HG02943 (cell line): ENCODE measurements at regions not wholly inside any gene's neighbourhood (a gene's known extent, or its start where the extent isn't known, plus 50 kb on each side); places are given as distances from the start of the nearest gene placed in this dataset.
"Not testable (repeated sequence)": the region's sequence is repeated elsewhere in the genome, so short reads cannot be mapped to it uniquely, and the experiment has no call there.

Experiments used
- ATAC-seq: cut with Tn5 transposase; IDR thresholded peaks from one replicate; pipeline ENCODE4 v1.9.1; 2021; ENCODE audit warnings: mild to moderate bottlenecking, low read depth, moderate library complexity; ENCODE audit not compliant: unreplicated experiment

DNA sequence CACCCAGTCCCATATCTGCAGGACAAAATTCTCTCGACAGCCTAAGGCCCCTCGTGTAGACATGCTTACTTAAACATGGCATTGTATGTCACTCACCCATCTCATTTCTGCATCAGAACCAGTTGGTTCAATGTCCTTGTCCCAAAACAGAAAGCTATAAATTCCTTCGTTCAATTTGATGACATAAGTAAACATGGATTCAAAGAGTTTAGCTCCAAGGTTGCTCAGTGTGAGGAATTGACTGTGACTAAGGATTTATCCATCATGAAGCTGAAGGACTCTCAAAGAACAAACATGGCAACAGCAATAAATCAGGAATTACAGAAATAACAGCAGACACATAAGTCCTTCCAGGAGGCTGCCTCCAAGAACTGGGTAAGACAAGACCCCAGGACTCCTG, 237.2 kb downstream of the TOMM20 start:
- no peak for ATAC-seq

DNA sequence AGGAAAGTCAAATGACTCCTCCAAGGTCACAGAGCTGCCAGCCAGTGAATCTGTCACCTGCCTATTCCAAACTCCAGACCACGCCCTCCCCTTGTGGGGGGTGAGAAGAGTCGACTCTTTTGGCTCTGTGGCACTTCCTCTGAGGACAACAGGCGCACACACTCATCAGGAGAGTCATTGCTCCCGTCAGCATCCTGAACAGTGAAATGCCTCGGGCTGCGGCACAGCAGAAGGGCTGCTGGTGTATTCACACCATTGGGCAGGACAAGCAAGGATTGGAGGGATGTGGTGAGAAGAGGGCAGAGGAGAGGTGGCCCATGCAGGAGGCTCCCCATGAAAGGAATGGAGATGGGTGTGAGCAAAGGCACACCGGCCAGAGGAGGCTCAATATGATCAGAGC, 239.0 kb downstream of the TOMM20 start:
- ATAC-seq = no peak

DNA sequence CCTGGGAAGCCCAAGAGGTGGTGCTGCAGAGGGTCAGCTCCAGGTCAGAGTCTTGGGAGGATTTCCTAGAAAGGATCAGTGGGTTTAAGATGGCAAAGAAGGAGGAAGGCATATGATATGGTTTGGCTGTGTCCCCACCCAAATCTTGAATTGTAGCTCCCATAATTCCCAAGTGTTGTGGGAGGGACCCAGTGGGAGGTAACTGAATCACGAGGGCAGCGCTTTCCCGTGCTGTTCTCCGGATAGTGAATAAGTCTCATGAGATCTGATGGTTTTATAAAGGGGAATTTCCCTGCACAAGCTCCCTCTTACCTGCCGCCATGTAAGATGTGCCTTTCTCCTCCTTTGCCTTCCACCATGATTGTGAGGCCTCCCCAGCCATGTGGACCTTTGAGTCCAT, 240.4 kb downstream of the TOMM20 start:
- not testable (repeated sequence) for ATAC-seq

DNA sequence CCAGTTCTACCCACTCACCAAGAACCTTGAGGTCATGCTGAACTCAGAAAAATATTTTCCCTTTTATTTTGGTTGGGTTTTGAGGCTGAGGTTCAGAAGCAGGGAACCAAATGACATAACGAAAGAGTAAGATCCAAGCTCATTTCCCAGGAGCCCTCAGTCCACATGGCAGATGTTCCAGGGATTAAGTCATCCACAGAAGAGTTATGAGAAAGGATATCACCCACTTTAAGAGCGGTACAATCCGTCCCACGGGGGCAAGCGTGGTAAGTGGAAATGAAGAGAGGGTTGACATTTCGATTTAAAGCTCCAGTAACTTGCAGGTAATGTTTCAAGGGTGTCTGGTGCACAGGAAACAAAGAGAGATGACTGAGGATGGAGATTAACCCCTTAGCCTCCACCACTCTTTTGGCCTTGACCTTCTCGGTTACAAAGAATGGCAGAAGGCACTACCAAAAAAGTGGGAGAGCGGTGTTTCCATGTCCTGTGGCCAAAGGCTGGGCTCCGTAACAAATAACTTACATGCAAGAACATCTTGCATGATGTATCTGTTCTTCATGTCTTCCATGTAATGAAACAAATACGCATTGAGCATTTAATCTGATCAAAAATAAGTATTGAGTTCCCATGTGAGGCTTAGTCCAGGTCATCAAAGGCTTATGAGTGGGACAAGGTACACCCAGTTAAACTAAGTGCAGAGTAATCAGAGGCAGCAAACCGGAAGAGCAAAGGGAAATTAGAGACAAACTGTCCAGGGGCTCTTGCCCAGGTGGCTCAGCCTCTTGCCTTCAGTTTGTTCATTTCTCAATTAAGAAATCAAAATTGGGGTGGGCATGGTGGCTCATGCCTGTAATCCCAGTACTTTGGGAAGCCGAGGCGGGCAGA, 241.4 kb downstream of the TOMM20 start:
- ATAC-seq = no peak

DNA sequence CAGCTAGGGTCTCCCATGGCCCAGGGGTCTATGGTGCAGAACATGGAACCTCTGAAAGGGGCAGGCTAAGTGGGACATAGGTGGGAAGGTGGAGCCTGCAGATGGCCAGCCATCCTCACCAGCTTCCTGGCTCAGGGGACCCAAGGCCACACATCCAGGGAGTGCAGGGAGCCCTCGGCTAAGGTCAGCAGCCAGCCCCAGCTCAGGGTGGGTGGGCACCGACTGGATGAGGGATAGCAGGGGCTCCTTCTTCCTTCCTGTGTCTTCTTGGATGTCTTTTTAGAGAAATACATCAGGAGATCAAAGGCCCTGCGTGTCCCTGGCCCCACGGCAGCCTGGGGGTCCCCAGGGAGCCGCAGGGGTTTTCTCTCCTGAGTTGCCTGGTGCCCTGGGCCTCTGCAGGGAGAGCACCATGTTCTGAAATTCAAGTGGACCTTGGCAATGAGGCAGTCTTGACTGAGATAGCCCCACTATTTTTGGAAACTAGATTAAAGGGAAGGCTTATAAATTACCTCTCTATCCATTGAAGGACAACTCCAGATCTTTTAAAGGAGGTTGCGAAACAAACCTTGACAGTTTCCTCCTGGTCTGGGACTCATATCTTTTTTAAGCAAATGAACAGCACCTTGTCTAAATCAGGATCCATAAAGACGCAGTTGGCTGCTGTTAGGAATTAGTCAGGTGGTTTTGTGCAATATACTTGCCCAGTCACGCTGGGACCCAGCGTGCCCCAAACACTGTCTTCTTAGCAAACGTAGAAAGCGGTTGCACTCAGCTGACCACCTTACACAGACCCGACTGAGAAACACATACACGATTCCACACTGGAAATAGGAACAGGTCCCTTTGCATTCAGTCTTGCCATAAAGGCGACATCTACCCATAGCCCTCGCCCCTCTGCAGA, 242.3 kb downstream of the TOMM20 start:
- ATAC-seq = no peak

DNA sequence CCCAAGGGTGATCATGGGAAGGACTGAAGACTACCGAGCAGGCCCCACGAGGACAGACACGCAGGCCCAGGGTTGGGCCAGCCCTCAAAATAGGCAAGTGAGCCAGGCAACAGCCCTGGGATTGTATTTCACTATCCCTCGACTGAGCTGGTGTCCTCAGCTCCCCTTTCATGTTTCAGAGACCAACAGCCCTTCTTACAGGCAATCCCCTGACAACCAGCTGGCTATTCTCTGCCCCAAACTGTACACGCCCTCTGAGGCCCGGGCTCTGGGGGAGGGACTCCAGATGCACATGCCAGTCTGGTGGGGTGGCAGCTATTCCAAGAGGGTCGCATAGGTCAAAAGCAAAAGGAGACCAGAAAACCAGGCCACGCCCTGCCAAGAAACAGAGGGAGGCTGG, 243.0 kb downstream of the TOMM20 start:
- ATAC-seq = no peak

DNA sequence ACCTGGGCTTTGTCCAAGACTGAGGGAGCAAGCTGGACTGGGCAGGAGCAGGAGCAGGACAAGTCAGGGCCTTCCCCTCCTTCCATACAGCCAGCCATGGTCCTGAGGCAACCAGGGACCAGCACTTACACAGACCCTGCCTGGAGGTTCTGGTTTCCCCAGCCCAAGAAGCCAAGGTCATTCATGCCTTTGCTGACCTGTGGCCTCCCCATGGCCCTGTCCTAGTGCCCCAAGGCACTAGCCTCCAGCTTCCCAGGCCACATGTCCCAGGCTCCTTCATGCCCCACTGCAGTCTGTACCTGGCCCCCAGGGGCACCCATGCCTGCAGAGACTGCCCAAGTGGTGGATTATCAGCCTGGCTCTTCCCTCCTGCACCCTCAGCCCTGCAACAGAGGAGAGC, 243.9 kb downstream of the TOMM20 start:
- ATAC-seq = no peak

DNA sequence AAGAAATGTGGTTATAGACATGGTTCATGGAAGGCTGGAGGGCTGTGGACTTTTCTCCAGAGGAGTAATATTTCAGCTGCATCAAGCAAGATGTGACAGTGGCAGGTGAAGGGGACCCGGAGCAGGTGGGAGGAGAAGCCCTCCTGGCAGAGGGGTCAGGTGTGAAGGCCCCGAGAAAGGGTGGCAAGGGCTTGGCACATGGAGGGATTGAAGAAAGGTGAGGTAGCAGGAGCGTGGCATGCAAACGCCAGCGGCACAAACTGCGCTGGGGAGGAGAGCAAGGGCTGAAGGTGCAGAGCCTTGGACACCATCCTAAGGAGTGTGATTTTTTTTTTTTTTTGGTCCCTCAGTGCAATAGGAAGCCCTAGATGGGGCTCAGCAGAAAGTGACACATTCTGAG, 244.6 kb downstream of the TOMM20 start:
- ATAC-seq = no peak

DNA sequence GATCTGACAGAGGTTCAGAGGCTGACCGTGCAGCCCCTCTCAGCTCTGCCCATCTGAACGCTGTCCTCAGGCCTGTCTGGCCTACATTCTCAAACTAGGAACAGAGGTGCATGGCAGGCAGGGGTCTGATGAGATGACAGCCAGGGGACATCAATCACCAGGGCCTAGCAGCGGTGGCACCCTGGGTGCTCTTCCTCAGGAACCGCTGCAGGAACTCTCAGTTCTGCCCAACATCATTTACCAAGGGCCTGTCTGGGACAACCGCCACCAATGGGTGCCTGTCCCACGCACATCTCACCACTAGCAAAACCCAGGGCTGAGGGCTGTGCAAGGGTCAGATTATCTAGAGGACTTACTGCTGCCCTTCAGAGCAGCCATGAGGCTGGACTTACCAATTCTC, 245.7 kb downstream of the TOMM20 start:
- ATAC-seq = no peak

DNA sequence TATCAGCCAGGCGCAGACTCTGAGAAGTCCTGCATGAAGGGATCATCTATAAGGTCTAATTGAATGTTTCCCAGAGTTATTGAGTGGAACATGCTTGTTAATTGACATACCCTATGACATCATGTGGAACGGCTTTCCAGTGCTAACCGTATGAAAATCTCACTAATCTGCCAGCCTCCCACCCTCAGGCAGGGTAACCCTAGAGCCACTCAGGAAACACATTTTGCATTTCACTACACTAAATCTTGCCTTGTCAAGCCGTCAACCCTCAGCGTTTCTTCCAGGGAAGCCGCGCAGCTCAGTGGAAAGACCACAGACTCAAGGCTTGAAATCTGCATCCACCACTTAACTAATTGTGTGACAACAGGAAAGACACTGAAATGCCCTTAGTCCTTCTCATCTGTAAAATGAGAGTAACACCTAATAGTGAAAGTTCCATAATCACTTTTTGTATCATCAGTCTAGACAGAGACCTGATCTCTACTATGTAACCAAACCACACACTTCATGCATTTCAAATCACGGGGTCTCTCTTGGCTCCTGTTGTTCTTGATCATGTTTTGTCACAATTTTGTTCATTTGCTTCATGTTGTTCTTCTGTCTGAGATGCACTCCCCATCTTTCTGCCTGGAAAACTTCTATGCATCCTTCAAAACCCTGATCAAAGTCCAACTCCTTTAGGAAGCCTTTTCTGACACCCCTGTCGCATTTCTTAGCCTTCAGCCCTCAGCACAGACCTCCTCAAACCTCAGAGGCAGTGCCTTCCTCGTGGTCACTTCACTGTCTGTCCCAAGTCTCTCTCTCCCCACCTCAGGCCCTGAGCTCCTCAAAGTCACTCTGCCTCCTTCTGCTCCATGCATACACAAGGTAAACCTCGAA, 246.5 kb downstream of the TOMM20 start:
- peak; percentile 81 for ATAC-seq

DNA sequence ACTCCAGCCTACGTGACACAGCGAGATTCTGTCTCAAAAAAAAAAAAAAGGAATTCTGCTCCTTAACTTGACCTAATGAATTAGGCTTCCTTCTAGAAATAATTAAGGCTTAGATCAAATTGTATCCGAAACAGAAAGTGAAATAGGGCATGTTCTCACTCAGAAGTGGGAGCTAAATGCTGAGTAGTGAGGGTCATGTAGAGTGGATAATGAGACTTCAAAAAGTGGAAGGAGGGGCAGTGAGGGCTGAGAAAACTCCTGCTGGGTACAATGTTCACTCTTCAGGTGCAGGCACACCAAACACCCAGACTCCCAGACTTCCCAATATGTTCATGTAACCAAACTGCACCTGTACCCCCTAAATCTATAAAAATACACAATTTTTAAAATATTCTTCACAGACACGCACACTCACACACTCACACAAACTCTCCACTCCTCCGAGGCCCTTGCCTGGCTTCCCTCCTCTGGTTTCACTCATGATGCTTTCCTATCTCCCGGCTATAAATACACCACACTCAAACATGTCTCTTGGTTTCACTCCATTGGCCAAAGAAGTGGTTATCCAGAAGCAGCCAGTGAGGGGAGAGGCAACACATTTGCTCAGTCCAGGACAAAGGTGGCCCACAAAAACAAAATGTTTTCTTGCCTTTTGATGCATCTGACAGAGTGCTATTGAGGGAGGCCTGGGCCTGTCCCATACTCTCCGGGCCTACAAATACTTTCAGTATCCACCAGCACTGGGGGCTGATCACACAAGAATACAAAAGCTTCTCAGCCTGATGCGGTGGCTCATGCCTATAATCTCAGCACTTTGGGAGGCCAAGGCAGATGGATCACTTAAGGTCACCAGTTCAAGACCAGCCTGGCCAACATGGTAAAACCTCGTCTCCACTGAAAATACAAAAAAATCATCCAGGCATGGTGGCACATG, 249.2 kb downstream of the TOMM20 start:
- no peak for ATAC-seq

DNA sequence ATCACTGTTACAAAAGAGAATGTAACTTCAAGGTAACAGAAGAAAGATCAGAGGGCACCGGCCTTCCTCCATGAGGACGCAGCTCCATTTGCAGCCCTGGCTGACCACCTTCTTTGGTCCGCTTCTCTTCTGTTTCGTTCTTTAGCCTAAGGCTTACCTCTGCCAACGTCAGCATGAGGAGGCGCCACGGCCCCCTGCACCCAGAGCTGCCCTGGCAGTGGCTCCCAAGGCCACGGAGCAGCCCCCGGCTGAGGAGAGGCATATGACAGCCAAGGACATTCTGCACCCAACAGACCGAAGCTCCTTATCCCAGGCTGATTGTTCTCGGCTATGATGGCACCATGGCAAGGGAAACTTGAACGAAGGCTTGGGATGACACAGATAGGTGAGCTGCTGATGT, 250.3 kb downstream of the TOMM20 start:
- no peak for ATAC-seq

DNA sequence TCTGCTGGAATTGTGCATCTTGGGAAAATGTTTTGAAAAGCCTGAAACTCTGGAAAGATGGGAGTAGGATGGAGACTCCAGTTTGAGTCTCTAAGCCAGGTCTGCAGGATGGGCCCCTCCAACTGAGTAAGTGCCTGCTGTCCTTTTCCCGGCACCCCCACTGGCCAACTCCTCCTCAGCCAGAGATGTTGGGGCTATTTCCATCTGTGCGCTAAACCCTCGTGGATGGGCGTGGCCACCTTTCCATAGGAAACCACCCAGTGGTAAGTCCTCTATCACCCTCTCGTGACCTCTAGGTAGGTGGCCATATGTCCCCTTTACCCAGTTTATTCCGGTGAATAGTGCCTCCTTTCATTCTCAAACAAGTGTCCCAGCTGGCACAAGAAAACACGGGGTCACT, 250.9 kb downstream of the TOMM20 start:
- ATAC-seq = no peak

DNA sequence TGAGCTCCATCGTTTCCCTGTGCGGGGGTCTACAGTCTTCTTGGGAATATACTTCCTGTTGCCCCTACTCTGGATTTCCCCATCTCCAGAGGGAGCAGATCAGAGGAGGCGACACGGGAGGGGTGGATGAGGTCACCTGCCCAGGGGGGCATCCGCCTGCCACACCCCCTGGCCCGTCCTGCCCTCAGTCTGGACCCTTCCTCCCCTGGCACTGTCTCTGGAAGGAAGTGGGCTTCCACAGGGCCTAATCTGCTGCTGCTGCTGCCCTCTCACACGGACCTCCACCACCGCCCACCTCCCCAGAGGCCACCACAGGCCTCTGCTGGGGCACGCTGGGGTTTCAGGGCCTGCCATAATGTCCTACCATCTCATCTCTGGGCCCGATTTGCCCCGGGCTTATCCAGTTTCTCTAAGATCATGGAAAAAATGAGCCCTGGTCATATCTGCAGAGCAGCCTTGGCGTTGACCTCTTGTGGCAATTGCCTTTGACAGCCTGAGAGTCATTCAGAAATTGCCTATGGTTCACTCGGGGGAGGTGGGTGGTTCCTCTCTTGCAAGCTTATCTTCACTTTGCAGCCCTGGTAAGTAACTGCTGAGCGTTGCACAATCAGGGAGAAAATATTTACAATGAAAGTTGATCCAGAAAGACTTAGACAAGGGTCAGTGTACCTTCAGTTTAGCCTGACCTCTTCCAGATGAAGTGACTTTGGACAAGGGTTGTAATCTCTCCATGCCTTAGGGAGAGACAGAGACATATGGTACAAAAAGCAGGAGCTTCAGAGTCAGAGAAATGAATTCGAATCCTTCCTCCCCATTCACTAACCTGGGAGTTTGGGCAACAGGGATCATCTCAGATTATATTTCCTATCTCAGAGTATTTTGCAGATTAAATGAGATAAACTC, 252.4 kb downstream of the TOMM20 start:
- no peak for ATAC-seq

DNA sequence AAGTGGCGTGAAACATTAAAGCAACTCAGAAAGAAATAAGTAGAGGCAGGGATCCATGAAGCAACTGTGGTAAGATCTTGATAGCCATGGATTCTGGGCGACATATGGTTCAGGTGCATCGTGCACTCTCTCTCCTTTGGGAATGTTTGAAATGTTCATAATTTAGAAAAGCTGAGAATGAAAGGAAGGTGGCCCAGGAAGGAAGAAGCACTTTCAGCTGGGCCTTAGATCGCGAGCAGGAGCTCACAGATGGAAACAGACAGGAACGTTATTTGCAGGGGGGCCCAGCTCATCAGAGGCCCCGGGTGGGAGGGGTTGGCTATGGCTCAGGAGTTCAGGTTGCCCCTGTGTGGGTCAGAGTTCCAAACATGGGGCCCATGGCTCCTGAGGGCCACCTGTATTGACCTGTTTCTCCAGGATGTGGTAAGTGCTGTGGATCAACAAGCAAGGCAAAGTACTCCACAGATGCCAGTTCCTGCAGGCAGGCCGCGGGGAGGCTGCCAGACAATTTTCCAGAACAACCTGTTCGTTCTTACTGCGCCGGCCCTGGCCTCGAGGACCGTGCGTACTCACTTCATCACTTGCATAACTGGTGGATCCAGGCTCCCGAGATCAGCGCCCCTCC, 253.2 kb downstream of the TOMM20 start:
- no peak for ATAC-seq

DNA sequence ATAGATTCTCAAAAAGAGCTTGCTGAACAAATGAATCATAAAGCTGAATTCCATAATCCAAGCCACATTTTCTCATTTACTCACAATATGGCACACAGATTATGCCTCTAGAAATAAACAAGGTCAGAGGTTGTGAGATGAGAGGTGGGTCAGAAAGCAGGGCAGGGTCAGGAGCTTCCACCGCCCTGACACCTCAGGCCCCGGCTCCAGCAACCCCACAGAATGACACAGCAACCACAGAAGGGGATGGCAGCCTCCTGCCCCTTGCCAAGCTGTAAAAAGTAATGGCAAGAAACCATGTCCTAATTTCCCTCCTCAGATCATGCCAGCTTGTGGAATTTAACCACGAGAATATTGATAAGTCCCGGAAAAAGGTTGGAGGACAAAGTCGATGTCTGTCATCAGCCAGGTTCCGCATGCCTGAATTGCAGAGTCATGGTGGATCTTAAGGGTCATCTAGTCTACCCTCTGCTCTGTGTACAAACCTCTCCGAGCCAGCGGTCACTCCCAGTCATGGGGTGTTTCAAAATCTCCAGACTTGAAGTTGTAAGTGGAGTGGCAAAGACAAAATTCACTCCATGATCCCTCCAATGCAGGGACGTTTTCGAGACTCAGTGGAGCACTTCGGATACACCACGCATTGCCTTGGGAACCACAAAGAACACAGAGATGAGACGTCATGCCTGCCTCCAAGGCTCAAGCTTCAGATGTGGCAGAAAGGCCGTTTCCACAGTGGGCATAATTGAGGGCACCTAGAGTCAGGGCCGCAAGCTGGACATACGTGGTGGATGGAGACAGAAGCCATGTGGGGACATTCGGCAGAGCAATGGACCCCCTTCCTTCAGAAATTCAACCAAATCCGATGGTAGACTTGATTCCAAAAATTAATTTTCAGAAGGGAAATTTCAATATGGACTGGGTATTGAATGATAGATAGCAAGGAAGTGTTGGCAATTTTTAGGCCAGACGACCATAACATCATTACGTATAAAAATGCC, 254.0 kb downstream of the TOMM20 start:
- no peak for ATAC-seq

DNA sequence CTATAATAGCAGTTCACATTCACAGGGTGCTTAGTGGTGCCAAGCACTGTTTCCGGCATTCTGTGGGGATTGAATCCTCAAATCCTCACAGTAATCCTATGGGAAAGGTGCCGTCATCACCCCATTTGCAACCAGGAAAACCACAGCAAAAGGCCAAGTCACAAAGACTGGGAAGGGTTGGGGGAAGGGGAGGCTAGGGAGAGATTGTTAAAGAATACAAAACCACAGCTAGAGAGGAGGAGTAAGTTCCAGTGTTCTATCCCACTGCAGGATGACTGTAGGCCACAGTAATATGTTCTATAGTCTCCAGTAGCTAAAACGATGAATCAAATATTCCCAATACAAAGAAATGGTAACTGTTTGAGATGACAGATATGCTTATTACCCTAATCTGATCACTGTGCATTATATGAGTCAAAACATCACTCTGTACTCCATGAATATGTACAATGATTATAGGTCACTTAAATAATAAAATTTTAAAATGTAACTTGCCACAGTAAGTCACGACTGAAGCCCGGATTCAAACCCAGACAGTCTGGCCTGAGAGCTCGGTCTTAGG, 256.8 kb downstream of the TOMM20 start:
- ATAC-seq = no peak
